Sigmoid colon (tissue), 6 donors: ENCODE measurements at regions not wholly inside any gene's neighbourhood (a gene's known extent, or its start where the extent isn't known, plus 50 kb on each side); places are given as distances from the start of the nearest gene placed in this dataset.

ENCODE experiments used
- DNase-seq: peaks from one replicate; pipeline ENCODE4 v3.0.0-alpha.2; 2019
- H3K27ac ChIP-seq, 4 donors: fragments of 200-600 bp; sonication (generic); one replicate each; pipeline ENCODE4 v1.5.1; 2016 to 2019; ENCODE audit warnings: mild to moderate bottlenecking in 1 of 4
- H3K27me3 ChIP-seq, 3 donors: fragments of 200-600 bp; sonication (generic); one replicate each; pipeline ENCODE4 v1.5.1; 2019; ENCODE audit warnings: mild to moderate bottlenecking in 1 of 3
- H3K36me3 ChIP-seq, 4 donors: fragments of 200-600 bp; sonication (generic); one replicate each; pipeline ENCODE4 v1.5.1; 2016 to 2019
- H3K4me1 ChIP-seq, 4 donors: fragments of 200-600 bp; sonication (generic); one replicate each; pipeline ENCODE4 v1.5.1; 2017 to 2019
- H3K4me3 ChIP-seq, 4 donors: fragments of 200-600 bp; sonication (generic); one replicate each; pipeline ENCODE4 v1.5.1; 2017 to 2019; ENCODE audit warnings: mild to moderate bottlenecking in 2 of 4, moderate library complexity in 1 of 4
- H3K9me3 ChIP-seq, 4 donors: fragments of 200-600 bp in 3 of 4; sonication (generic) in 3 of 4; one replicate each; pipeline versions ENCODE4 v1.5.1 to v1.6.1; 2013 to 2019
- EP300 ChIP-seq, 4 donors: sonication (generic); formaldehyde crosslinking; IDR thresholded peaks; one replicate each; pipeline ENCODE4 v1.6.1; 2017; ENCODE audit warnings: antibody characterized with exemption in 4 of 4
- POLR2A ChIP-seq, 2 donors: fragments of 450-650 bp; IDR thresholded peaks; one replicate each; pipeline ENCODE4 v1.6.1; 2016; ENCODE audit warnings: antibody characterized with exemption in 2 of 2, mild to moderate bottlenecking in 2 of 2, moderate library complexity in 2 of 2
- POLR2AphosphoS5 ChIP-seq, 4 donors: sonication (generic); formaldehyde crosslinking; IDR thresholded peaks; one replicate each; pipeline ENCODE4 v1.6.1; 2017; ENCODE audit warnings: antibody characterized with exemption in 4 of 4
- WGBS, 2 donors: extraction: QIAGEN DNeasy Blood & Tissue Kit; methylation state at CpG; one replicate each; pipeline ENCODE4 v1.1.7; 2013; 5-methylcytosine and 5-hydroxymethylcytosine counted together
- intact Hi-C: fragments of 100-400 bp; cut with DNase I; formaldehyde crosslinking; loops from one replicate; pipeline ENCODE4 v1.15.1; 2023
- TF ChIP-seq, protein P1 (sequence below), 4 experiments: fragments of 450-650 bp in 3 of 4; fragments of 200-600 bp in 1 of 4; IDR thresholded peaks; one replicate each; pipeline ENCODE4 v1.5.1; 2016 to 2019; ENCODE audit warnings: antibody characterized with exemption in 4 of 4, mild to moderate bottlenecking in 3 of 4, moderate library complexity in 2 of 4
- donor health status: healthy with polysubstance abuse.
- donor health status: healthy.

- intact Hi-C loops, result no loop called here
- Histone ChIP-seq H3K4me3 (no peak overlapping the region), H3K27ac (no peak overlapping the region), H3K4me1 (no peaks in the 10 kb centered on the region), H3K9me3 (no peaks in the 10 kb centered on the region), H3K27me3 (no peaks in the 10 kb centered on the region), H3K36me3 (no peaks in the 10 kb centered on the region)
- 2 to 43% methylated on average over 1 of the region's 1 CpG for WGBS, 2 donors
- TF ChIP-seq, protein P1, sequence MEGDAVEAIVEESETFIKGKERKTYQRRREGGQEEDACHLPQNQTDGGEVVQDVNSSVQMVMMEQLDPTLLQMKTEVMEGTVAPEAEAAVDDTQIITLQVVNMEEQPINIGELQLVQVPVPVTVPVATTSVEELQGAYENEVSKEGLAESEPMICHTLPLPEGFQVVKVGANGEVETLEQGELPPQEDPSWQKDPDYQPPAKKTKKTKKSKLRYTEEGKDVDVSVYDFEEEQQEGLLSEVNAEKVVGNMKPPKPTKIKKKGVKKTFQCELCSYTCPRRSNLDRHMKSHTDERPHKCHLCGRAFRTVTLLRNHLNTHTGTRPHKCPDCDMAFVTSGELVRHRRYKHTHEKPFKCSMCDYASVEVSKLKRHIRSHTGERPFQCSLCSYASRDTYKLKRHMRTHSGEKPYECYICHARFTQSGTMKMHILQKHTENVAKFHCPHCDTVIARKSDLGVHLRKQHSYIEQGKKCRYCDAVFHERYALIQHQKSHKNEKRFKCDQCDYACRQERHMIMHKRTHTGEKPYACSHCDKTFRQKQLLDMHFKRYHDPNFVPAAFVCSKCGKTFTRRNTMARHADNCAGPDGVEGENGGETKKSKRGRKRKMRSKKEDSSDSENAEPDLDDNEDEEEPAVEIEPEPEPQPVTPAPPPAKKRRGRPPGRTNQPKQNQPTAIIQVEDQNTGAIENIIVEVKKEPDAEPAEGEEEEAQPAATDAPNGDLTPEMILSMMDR (IDR thresholded peaks at IDR 0.05), result no peak
- TF ChIP-seq EP300 (IDR thresholded peaks at IDR 0.05) (no peak), POLR2AphosphoS5 (IDR thresholded peaks at IDR 0.05) (no peak), POLR2A (IDR thresholded peaks at IDR 0.05) (no peak)
- no peak for DNase-seq
These were observed 629.0 kb downstream of the MED13L start for GRCh38 chr12:115648463-115648862.

DNA sequence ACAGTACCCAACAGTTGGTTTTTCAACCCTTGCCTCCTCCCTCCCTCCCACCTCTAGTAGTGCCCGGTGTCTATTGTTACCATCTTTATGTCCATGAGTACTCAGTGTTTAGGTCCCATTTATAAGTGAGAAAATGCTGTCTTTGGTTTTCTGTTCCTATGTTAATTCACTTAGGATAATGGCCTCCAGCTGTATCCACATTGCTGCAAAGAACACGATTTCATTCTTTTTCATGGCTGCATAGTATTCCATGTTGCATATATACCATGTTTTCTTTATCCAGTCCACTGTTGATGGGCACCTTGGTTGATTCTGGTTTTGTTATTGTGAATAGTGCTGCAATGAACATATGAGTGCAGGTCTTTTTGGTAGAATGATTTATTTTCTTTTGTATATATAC lies 631.3 kb downstream of the MED13L start:
- WGBS, 2 donors, result 94 to 96% methylated on average over 2 of the region's 2 CpGs
- Histone ChIP-seq H3K36me3 (no peaks in the 10 kb centered on the region), H3K9me3 (no peaks in the 10 kb centered on the region), H3K4me1 (no peaks in the 10 kb centered on the region), H3K4me3 (no peak overlapping the region), H3K27me3 (peaks cover 0 to 7% (median 0%) of the 10 kb centered on the region in 3 donors), H3K27ac (no peak overlapping the region)
- intact Hi-C loops, result no loop called here
- no peak for DNase-seq
- TF ChIP-seq, protein P1 (IDR thresholded peaks at IDR 0.05), result no peak
- no peak for TF ChIP-seq POLR2AphosphoS5 (IDR thresholded peaks at IDR 0.05)
- TF ChIP-seq EP300 (IDR thresholded peaks at IDR 0.05), result no peak
- TF ChIP-seq POLR2A (IDR thresholded peaks at IDR 0.05), result no peak

DNA sequence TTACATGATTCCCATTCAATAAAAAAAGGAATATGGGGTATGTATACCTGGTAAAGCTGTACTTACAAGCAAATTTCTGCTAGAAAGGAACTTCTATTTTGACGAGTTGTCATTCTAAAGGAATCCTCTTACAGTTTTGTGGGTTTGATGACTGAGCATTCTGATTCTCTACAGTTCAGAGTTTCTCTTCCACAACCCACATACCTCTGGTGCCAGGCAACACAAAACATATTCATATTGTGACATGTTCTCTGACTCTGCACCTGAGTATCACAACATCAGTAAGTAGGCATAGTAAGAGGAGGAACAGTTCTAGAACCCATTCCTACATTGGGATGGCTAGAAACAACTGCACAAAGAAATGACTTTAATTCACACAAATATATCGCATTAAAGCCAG lies 636.6 kb downstream of the MED13L start:
- H3K27me3 ChIP-seq, result peaks cover 0 to 7% (median 0%) of the 10 kb centered on the region in 3 donors
- no peak overlapping the region for H3K4me3 ChIP-seq
- H3K36me3 ChIP-seq, result no peaks in the 10 kb centered on the region
- WGBS, 2 donors, result 89 to 91% methylated on average over 2 of the region's 2 CpGs
- H3K9me3 ChIP-seq, result no peaks in the 10 kb centered on the region
- DNase-seq, result no peak
- no peak for TF ChIP-seq POLR2A (IDR thresholded peaks at IDR 0.05)
- H3K27ac ChIP-seq, result no peak overlapping the region
- intact Hi-C loops, result no loop called here
- peaks cover 0 to 5% (median 0%) of the 10 kb centered on the region in 4 donors for H3K4me1 ChIP-seq

DNA sequence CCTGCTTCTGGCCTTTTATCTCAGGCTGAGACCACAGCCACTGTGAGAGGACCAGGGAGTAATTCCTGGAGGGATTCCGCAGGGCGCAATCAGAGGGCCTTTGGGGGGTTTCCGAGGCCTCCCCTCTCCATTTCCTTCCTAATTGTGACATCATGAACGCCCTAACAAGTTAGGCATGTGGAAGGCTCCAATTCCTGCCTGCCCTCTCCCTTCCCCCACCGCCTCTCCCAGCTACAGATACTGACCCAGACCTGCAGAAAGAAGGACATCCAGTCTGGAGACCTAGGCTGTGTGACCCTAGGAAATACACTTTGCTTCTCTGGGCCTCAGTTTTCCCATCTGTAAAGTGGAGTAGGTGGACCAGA lies 637.9 kb downstream of the MED13L start:
- H3K27me3 ChIP-seq, result peaks cover 0 to 7% (median 0%) of the 10 kb centered on the region in 3 donors
- intact Hi-C loops, result loop anchor here (10.0 kb wide), 1 partner anchor 975 kb away; no protein-coding TSS in a partner anchor

GRCh38 chr12:115638733-115639647 lies 638.5 kb downstream of the MED13L start:
- no peak overlapping the region for H3K4me3 ChIP-seq
- 32 to 42% methylated on average over 13 of the region's 13 CpGs for WGBS, 2 donors
- H3K36me3 ChIP-seq, result no peaks in the 10 kb centered on the region
- no peak for DNase-seq
- no peak overlapping the region for H3K27ac ChIP-seq
- peaks cover 0 to 5% (median 0%) of the 10 kb centered on the region in 4 donors for H3K4me1 ChIP-seq
- no peaks in the 10 kb centered on the region for H3K9me3 ChIP-seq
- TF ChIP-seq EP300 (IDR thresholded peaks at IDR 0.05) (no peak), POLR2AphosphoS5 (IDR thresholded peaks at IDR 0.05) (no peak), POLR2A (IDR thresholded peaks at IDR 0.05) (no peak)
- TF ChIP-seq, protein P1 (IDR thresholded peaks at IDR 0.05), result no peak
- peaks cover 0 to 7% (median 0%) of the 10 kb centered on the region in 3 donors for H3K27me3 ChIP-seq
- intact Hi-C loops, result loop anchor here (10.0 kb wide), 1 partner anchor 974 kb away; no protein-coding TSS in a partner anchor

More for the DNA sequence above, 637.9 kb downstream of the MED13L start:
- Histone ChIP-seq H3K9me3 (no peaks in the 10 kb centered on the region), H3K4me3 (no peak overlapping the region), H3K27ac (no peak overlapping the region), H3K36me3 (no peaks in the 10 kb centered on the region), H3K4me1 (peaks cover 0 to 5% (median 0%) of the 10 kb centered on the region in 4 donors)
- TF ChIP-seq, protein P1 (IDR thresholded peaks at IDR 0.05), result no peak
- TF ChIP-seq POLR2A (IDR thresholded peaks at IDR 0.05) (no peak), POLR2AphosphoS5 (IDR thresholded peaks at IDR 0.05) (no peak), EP300 (IDR thresholded peaks at IDR 0.05) (no peak)
- 57 to 77% methylated on average over 5 of the region's 5 CpGs for WGBS, 2 donors
- DNase-seq, result no peak
